HG02798 (cell line): ENCODE measurements at regions not wholly inside any gene's neighbourhood (a gene's known extent, or its start where the extent isn't known, plus 50 kb on each side); places are given as distances from the start of the nearest gene placed in this dataset.
A peak's percentile ranks its signal among the peaks of the same experiment; 100 is the strongest.
"Not testable (repeated sequence)": the region's sequence is repeated elsewhere in the genome, so short reads cannot be mapped to it uniquely, and the experiment has no call there.

Experiments used
- ATAC-seq: cut with Tn5 transposase; IDR thresholded peaks from one replicate; pipeline ENCODE4 v1.9.1; 2021; ENCODE audit warnings: mild to moderate bottlenecking; ENCODE audit not compliant: unreplicated experiment, poor library complexity

DNA sequence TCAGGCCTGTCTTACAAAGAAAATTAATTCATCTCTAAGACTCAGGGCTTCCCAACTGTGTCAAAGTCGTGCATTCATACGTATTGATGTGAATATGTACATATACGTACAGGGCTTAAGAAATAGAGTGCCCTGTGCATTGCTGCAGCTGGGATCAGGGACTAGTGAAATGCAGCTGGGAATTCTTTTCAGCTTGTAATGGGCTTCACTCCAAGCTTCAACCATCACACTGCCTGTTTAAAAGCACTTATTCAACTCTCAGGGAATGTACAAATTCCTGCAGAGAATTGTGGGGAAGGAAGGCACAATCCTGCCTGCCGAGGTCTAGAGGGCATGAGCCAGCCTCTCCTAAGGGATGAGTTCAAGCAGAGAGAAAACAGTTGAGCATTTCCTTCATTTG is 59.6 kb upstream of the MAN2A1 start:
- no peak for ATAC-seq

DNA sequence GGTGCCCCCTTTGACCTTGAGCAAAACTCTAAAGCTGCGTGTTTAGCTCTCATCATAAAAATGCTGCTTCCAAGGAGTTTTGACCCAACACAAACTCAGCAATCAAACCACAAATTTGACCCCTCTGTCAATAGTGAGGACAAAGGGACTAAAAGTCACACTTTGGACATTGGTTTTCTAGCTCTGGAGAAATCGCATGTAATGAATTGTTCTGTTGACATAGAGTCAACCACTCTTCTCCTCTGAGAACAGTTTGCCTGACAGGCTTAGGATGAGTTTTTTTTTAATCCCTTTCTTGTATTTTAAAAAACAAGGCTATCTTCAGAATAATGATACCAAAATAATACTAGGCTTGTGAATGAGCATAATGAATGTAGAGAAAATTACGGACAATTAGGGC is 61.1 kb upstream of the MAN2A1 start:
- ATAC-seq, result no peak

DNA sequence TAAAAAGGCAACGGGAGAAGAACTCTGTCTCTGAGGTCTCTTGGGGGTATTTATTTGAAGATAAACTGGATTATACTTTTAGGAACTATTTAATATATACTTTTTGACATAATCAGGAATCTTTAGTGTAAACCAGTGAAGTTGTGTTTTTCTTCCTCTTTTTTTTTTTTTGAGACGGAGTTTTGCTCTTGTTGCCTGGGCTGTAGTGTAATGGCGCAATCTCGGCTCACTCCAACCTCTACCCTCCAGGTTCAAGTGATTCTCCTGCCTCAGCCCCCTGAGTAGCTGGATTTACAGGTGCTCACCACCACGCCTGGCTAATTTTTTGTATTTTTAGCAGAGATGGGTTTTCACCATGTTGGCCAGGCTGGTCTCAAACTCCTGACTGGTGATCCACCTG is 68.5 kb upstream of the MAN2A1 start:
- ATAC-seq, result not testable (repeated sequence)

DNA sequence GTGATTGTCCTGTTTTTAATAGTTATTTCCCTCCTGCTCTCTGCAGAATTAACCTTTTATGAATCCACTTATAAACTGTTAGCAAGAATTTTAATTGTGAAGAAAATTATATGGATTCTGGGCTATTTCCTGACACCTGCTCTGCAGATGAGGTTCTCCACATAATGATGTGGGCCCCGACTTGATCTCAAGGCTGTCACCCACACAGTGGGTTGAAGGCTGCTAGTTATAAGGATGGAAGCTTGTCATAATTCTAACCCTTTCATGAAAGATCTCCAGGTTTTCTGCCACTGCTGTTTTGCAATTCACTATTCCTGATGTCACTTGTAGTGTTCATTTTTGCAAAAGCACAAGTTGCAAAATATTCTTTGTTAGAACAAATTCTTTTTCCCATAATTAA is 69.1 kb upstream of the MAN2A1 start:
- no peak for ATAC-seq

DNA sequence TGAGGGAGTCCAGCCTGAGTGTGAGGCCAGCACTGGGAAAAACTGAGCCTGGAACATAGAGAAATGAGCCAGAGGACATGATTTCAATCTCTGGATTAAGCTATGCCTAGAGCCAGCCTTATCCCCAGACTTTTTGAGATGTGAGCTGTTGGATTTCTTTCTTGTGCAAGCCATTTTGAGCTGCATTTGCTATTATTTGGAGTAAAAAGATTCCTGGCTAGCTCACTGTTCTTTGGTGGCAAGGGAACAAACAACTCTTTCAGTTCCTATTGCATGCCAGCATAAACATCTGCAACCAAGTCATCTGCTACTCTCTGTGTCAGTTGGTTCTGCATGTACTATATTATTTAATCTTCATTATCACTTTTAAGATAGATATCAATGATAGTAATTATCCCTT is 70.1 kb upstream of the MAN2A1 start:
- ATAC-seq, result no peak

DNA sequence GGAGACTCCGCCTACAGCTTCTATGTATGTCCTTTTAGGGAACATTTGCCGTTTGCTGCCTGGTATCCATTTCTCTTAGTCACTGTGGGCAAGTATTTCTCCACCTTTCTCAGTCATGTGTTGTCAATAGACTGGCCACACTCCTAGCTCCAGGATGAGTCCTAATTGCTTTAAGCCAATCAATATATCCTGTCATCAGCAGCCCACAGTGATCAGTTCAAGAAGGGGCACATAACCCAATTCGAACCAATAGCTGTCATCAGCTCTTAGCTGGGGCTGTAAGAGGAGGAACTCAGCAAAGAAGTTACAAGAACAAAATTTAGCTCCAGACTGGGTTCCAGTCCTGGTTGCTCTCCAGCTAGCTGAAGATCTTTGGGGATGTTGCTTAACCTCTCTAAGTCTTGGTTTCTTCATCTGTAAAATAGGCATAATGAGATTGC is 70.7 kb upstream of the MAN2A1 start:
- ATAC-seq, result no peak

DNA sequence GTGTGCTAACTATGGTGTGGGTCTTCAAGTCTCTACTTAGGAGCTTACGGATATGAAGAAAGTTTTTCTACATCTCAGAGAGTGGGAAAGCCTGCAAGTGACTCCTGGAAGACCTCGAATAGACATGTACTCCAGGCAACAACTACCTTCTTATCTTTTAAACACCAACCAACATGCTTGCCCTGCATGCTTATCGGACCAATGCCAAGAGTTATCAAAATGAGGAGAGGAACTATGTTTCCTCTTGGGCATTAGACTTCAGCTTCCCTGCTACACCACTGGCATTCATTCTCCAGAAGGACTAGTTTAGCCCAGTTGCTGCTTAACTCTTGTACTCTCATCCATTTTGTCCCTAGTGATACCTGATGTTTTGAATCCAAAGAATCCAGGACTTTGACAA is 74.7 kb upstream of the MAN2A1 start:
- ATAC-seq, result no peak

DNA sequence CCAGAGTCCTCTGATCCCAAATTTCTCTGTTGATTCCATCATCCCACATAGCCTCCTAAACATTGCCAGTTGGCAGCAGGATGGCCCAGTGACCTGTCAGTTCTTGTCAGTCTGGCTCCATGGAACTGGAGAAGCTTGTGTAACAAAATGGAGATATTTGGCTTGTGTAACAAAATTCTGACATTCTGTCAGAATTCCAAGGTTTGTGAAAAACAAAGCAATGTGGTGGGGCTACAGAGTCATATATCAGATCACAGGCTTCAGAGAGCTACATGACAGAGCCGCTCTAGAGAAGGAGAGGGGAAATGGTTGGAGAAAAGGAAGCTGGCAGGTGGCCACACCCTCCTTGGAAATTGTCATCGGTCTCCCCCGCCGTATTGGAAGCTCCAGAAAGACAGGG is 75.4 kb upstream of the MAN2A1 start:
- ATAC-seq, result no peak

DNA sequence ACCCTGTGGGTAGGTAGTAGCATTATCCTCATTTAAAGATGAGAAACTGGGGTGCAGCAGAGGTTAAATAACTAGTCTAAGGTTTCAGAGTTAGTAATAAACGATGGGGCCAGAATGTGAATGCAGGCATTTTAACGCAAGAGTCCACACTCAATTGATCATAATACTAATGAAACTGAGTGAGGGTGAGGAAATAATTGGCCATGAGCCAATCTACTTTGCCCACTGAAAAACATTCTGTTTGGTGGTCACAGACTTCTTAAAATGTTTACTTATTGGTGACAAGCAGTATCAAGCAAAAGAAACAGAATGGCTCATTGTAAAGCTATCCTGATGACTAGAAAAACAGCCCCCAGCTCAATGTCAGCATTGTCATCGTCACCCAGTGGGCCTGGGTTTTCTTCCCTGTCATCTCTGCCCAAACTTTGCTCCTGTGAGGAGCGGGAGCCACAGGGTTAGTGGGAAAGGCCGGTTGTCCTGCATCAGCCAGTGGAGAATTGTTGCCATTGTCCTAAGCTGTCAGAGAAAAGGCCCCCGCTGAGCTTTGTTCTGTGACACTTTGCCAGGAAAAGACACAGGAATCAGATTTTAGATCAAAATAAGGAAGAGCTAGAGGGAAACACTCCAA is 77.3 kb upstream of the MAN2A1 start:
- no peak for ATAC-seq

DNA sequence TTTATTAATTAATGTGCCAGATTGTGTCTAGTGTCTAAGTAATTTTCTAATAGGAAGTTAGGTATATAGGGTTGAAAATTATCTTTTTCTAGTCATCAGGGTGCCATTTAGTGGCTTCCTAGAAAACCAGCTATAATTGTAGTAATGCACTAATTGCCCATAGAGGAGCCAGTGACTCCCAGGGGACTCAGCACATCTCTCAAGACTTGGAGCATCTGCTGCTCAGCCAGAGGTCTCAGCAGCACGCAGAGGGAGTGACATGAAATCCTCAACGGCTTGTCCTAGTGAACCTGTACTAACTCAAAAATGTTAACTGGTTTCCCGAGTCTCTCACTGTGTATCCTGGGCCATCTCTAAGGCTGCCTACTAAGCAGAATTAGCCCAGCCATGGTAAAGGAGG is 78.2 kb upstream of the MAN2A1 start:
- ATAC-seq, result no peak

DNA sequence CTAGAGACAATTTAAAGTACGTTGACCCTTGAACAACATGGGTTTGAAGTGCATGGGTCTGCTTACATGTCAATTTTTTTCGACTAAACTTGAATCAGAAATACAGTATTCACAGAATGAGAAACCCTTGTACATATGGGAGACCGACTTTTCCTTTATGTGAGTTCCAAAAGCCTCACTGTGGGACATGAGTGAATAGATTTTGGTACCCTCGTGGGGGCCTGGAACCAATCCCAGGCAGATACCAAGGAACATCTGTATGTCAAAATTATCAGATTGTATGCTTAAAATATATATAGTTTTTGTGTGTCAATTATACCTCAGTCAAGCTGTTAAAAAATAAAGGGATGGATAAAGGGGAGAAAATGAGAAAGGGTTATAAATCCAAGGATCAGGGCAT is 78.7 kb upstream of the MAN2A1 start:
- no peak for ATAC-seq

DNA sequence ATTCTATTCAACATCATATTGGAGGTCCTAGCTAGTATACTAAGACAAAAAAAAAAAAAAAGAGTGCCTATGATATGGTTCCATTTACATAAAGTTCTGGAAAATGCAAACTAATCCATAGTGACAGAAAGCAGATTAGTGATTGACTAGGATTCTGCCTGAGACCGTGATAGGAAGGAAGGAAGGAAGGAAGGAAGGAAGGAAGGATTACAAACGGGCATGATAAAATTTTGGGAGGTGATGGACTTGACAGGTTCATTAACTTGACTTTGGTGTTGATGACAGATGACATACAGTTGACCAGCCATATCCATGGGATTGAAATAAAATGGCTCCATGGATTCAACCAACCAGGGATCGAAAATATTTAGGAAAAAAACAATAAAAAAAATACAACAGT is 79.1 kb upstream of the MAN2A1 start:
- ATAC-seq, result no peak

DNA sequence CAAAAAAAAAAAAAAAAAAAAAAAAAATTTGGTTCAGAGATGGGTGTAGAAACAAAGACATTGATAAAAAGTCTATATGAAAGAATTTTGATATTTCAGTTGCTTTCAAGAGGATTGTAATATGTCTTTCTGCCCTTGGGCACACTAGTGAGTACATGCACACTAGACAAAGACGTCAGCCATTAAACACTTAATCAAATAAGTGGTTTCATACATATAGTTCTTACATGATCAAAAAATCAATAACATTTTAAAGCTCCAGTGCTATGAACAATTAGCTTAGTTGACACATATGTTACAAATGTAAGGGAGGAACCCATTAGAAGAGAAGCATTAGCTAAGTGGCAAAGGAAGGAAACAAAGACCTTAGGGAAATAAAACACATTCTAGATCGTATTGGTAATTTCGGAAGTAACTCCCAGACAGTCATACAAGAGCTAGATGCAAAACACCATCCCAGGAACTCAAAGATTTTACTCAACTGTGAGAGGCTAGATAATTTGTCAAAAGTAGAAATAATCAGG is 84.5 kb upstream of the MAN2A1 start:
- ATAC-seq, result no peak

DNA sequence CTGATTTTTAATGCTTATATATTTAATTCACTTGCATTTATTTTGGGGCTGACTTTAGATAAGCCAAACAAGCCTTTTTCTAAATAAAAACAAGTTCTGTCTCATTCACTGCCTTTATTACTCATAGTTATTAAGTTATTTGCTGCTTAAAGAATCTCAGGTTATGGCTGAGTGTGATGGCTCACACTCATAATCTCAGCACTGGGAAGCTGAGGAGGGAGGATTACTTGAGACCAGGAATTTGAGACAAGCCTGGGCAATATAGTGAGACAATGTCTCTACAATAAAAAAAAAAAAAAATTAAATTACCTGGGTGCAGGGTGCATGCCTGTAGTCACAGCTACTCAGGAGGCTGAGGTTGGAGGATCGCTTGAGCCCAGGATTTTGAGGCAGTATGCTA is 85.0 kb upstream of the MAN2A1 start:
- no peak for ATAC-seq

DNA sequence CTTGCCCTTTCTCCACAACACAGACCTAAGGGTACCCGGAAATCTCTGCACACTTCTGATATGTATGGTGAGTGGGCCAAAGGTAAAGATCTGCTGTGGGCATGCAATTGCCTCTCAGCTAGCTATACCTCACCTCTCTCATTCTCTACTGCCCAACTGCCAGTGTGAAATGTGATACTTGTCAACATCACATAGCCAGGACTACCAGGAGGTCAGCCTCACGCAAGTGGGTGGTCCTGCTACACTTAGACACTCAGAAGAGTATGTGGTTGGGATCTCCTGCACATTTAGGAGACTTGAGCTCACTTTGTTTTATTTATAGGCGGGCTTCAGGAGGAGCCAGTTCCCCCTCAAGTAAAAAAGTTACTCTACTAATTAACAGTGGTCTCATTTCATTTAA is 88.0 kb upstream of the MAN2A1 start:
- ATAC-seq, result no peak

DNA sequence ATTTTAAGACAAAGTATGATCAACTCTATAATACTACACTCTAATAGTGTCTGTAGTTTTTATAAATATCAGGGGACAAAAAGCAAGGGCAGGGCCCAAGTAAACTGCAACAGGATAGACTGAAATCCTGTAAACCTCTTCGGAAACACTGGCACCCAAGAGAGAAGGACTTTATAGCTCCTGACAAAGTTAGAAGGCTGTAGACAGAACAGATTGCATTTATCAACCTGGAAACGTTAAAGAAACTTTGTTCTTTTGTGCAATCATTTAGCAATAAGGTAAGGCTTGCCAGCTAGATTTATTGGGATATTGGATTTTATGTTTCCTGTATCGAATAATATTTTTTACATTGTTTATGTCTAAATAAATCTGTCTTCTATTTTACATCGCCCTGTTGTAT is 91.8 kb upstream of the MAN2A1 start:
- no peak for ATAC-seq

DNA sequence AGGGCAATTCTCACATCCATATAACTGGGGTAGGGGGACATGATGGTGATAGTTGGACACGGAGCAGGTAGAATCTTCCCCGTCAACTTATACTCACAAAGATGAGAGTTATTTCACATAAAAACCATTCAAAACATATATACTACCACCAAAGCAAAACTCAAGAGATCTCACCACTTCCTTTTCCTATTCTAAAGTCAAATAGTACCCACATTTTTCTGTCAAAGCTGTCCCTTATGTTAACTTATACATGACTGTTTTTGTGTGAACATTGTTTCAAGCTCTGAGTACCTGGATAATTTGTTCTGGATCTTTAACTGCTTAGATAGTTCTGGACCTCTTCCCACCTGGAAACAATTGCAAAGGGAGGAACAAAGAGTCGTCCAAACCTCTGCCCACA is 95.5 kb upstream of the MAN2A1 start:
- ATAC-seq, result no peak

DNA sequence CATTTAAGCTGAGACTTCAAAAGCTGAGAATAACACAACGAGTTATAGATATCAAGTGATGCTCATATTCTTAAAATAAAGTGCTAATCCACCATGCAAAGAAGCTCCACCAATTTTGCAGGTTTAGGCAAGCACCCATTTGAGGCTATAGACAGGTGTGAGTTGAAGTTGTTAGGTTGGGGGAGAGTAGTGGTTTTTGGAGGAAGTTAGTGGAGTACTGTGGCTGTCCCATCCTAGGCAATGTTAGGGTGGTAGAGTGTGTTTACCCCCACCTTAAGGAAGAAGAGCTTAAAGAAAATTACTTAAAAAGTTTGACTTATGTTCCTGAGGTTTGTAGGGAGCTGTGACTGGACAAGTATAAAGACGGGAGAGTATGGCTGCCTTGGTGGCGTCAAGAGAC is 98.9 kb upstream of the MAN2A1 start:
- ATAC-seq, result no peak

DNA sequence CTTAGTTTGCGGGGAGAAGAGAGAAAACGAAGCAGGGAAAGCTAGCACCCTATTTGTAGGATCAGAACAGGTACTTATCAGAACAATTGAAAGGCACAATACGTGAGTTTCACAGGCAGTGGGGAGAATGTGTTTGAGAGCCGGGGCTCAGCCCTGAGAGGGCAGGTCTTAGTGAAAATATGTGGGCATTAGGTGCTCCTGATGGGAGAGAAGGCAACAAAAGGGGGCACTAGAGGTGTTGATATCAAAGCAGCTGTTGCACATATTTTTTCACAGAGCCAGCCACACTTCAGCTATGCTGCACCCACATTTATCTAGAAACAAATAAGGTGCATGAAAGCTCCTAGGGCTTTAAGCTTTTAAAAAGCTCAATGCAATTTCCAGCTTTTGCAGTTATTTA is 99.7 kb upstream of the MAN2A1 start:
- ATAC-seq, result peak; percentile 45

DNA sequence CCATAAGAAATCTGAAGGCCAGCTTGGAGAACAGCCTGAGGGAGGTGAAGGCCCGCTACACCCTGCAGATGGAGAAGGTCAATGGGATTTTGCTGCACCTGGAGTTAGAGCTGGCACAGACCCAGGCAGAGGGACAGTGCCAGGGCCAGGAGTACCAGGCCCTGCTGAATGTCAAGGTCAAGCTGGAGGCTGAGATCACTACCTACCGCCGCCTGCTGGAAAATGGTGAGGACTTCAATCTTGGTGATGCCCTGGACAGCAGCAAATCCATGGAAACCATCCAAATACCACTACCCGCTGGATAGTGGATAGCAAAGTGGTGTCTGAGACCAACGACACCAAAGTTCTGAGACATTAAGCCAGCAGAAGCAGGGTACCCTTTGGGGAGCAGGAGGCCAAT is 100.5 kb upstream of the MAN2A1 start:
- no peak for ATAC-seq

DNA sequence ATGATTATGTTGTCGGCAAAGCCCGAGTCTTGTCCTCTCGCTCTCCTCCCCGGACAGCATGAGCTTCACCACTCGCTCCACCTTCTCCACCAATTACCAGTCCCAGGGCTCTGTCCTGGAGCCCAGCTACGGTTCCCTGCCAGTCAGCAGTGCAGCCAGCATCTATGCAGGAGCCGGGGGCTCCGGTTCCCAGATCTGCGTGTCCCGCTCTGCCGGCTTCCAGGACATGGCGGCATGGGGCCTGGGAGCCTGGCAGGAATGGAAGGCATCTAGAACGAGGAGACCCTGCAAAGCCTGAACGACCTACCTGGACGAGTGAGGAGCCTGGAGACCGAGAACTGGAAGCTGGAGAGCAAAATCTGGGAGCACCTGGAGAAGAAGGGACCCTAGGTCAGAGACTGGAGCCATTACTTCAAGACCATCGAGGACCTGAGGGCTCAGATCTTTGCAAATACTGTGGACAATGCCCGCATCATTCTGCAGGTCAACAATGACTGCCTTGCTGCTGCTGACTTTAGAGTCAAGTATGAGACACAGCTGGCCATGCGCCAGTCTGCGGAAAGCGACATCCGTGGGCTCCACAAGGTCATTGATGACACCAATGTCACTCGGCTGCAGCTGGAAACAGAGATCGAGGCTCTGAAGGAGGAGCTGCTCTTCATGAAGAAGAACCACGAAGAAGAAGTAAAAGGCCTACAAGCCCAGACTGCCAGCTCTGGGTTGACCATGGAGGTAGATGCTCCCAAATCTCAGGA is 101.3 kb upstream of the MAN2A1 start:
- no peak for ATAC-seq

DNA sequence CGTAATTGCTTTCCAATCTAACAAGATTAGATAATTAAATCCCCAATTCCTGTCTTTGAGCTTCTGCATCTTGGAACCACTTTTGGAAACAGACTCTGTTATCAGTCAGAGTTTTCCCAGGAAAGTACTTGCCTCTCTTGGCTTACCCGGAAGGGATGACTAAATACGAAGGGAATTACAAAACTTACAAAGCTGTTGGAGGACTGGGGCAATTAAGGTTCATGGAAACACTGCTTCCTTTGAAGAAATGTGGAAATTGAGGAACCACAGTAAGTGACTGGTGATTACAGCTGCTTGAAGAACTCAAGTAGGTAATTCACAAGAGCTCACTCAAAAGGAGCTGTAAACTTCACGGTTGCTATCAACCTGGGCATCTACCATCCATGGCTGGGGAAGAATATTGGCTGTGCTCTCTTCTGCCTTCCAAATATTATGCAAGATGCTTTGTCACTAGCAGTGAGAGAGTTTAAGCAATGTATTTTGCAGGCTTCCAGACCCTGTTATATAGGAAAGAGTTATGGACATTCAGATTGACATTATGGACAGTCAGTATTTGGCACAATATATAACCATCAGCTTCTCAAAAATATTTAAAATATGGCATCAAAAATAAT is 104.6 kb upstream of the MAN2A1 start:
- no peak for ATAC-seq
